WTC11 (cell line): ENCODE measurements at regions not wholly inside any gene's neighbourhood (a gene's known extent, or its start where the extent isn't known, plus 50 kb on each side); places are given as distances from the start of the nearest gene placed in this dataset.

Source experiments
- ATAC-seq: fragments of 200-7000 bp; cut with Tn5 transposase; 2 replicates; pipeline ENCODE4 v1.10.0; 2021; ENCODE audit warnings: mild to moderate bottlenecking, moderate library complexity
- CTCF ChIA-PET: fragments of 300-600 bp; sonication (Branson Sonifier 250); formaldehyde crosslinking; loops from one replicate; lab custom pipeline; 2021; ENCODE audit warnings: antibody characterized with exemption; lab: Charles Lee
- POLR2A ChIA-PET: fragments of 350-600 bp; sonication (Branson Sonifier 250); formaldehyde crosslinking; loops from one replicate; lab custom pipeline; 2021; ENCODE audit warnings: antibody characterized with exemption; lab: Charles Lee
- DNase-seq: peaks from one replicate; pipeline ENCODE4 v3.0.0; 2021; ENCODE audit warnings: low spot score
- H3K27ac Mint-ChIP-seq: 2 replicates; pipeline ENCODE4 v1.8.0; 2021; ENCODE audit warnings: mixed read lengths
- H3K27me3 Mint-ChIP-seq: 2 replicates; pipeline ENCODE4 v1.8.0; 2021; ENCODE audit warnings: low read depth, mild to moderate bottlenecking, moderate library complexity, mixed read lengths
- H3K36me3 Mint-ChIP-seq: 2 replicates; pipeline ENCODE4 v1.8.0; 2021; ENCODE audit warnings: mixed read lengths
- H3K4me1 Mint-ChIP-seq: 2 replicates; pipeline ENCODE4 v1.8.0; 2022; ENCODE audit warnings: mixed read lengths
- H3K4me3 Mint-ChIP-seq: 2 replicates; pipeline ENCODE4 v1.8.0; 2021; ENCODE audit warnings: mild to moderate bottlenecking, moderate library complexity, mixed read lengths
- H3K9me3 Mint-ChIP-seq: 2 replicates; pipeline ENCODE4 v1.8.0; 2021; ENCODE audit warnings: mixed read lengths
- AR ChIP-seq: fragments of 250-450 bp; sonication (Bioruptor Pico); IDR thresholded peaks from 2 replicates; pipeline ENCODE4 v1.9.0; 2021; ENCODE audit warnings: mild to moderate bottlenecking
- ARID4B ChIP-seq: sonication (generic); formaldehyde crosslinking; IDR thresholded peaks from 2 replicates; pipeline ENCODE4 v1.8.0; 2023; ENCODE audit warnings: missing genetic modification reagents, mild to moderate bottlenecking, borderline replicate concordance
- CBFB ChIP-seq: sonication (generic); formaldehyde crosslinking; IDR thresholded peaks from 2 replicates; pipeline ENCODE4 v1.8.1; 2022; ENCODE audit warnings: mild to moderate bottlenecking, low read depth, missing genetic modification reagents
- CDX4 ChIP-seq: fragments of 250-450 bp; sonication (Bioruptor Pico); IDR thresholded peaks from 2 replicates; pipeline ENCODE4 v1.9.0; 2021; ENCODE audit warnings: moderate library complexity, mild to moderate bottlenecking, inconsistent platforms, borderline replicate concordance
- E2F1 ChIP-seq: sonication (generic); formaldehyde crosslinking; IDR thresholded peaks from 2 replicates; pipeline ENCODE4 v1.8.0; 2022; ENCODE audit warnings: mild to moderate bottlenecking, missing genetic modification reagents
- ERG ChIP-seq: fragments of 250-450 bp; sonication (Bioruptor Pico); IDR thresholded peaks from 2 replicates; pipeline ENCODE4 v1.8.0; 2021; ENCODE audit warnings: mild to moderate bottlenecking
- ESRRA ChIP-seq: sonication (generic); formaldehyde crosslinking; IDR thresholded peaks from 2 replicates; pipeline ENCODE4 v1.8.1; 2022; ENCODE audit warnings: mild to moderate bottlenecking, missing genetic modification reagents, borderline replicate concordance
- GTF2I ChIP-seq: fragments of 250-450 bp; sonication (Bioruptor Pico); conservative IDR thresholded peaks from 2 replicates; pipeline ENCODE4 v1.4.0; 2021; ENCODE audit warnings: mild to moderate bottlenecking
- HMGA2 ChIP-seq: fragments of 250-450 bp; sonication (Bioruptor Pico); IDR thresholded peaks from 2 replicates; pipeline ENCODE4 v1.4.0; 2021; ENCODE audit warnings: mild to moderate bottlenecking, moderate library complexity
- MYBL2 ChIP-seq: sonication (generic); formaldehyde crosslinking; IDR thresholded peaks from 2 replicates; pipeline ENCODE4 v1.8.1; 2023; ENCODE audit warnings: mild to moderate bottlenecking, moderate library complexity, missing genetic modification reagents
- NR1H2 ChIP-seq: sonication (generic); formaldehyde crosslinking; IDR thresholded peaks from 2 replicates; pipeline ENCODE4 v1.9.0; 2021; ENCODE audit warnings: mild to moderate bottlenecking, moderate library complexity, missing genetic modification reagents
- USF2 ChIP-seq: sonication (generic); formaldehyde crosslinking; IDR thresholded peaks from 2 replicates; pipeline ENCODE4 v1.8.1; 2023; ENCODE audit warnings: mild to moderate bottlenecking, missing genetic modification reagents, moderate library complexity
- ZBTB21 ChIP-seq: sonication (generic); formaldehyde crosslinking; IDR thresholded peaks from 2 replicates; pipeline ENCODE4 v1.8.1; 2023; ENCODE audit warnings: mild to moderate bottlenecking, missing genetic modification reagents, borderline replicate concordance
- ZNF121 ChIP-seq: sonication (generic); formaldehyde crosslinking; IDR thresholded peaks from 2 replicates; pipeline ENCODE4 v1.8.0; 2023; ENCODE audit warnings: missing genetic modification reagents
- ZNF671 ChIP-seq: fragments of 250-450 bp; sonication (Bioruptor Pico); IDR thresholded peaks from 2 replicates; pipeline ENCODE4 v1.8.0; 2021; ENCODE audit warnings: mild to moderate bottlenecking

GRCh38 chr2:144936442-144936841 is 416.5 kb upstream of the ZEB2 start (continued):
- TF ChIP-seq ARID4B (CRISPR knock-in tag) (no peak), CDX4 (CRISPR knock-in tag) (no peak)

GRCh38 chr2:144935736-144936135 is 415.8 kb upstream of the ZEB2 start:
- Mint-ChIP-seq H3K4me1 (no peaks in the 10 kb centered on the region), H3K36me3 (no peaks in the 10 kb centered on the region), H3K9me3 (no peaks in the 10 kb centered on the region), H3K27me3 (no peaks in the 10 kb centered on the region)
- DNase-seq: no peak
- TF ChIP-seq ZNF121 (CRISPR knock-in tag) (no peak), AR (CRISPR knock-in tag) (no peak), CBFB (CRISPR knock-in tag) (no peak), ERG (no peak)
- TF ChIP-seq, all 79 proteins: peak for 0
- ChIA-PET CTCF (no interaction called here), POLR2A (no interaction called here)
- ATAC-seq: no peak
- H3K4me3 Mint-ChIP-seq: no peak overlapping the region
- no peak overlapping the region for H3K27ac Mint-ChIP-seq

GRCh38 chr2:144935191-144935590 is 415.3 kb upstream of the ZEB2 start:
- Mint-ChIP-seq H3K4me3 (no peak overlapping the region), H3K27ac (no peak overlapping the region), H3K9me3 (no peaks in the 10 kb centered on the region), H3K4me1 (no peaks in the 10 kb centered on the region), H3K27me3 (no peaks in the 10 kb centered on the region), H3K36me3 (no peaks in the 10 kb centered on the region)
- POLR2A ChIA-PET: no interaction called here
- no peak for TF ChIP-seq E2F1 (CRISPR knock-in tag)
- TF ChIP-seq USF2 (CRISPR knock-in tag): no peak
- TF ChIP-seq HMGA2: no peak
- TF ChIP-seq ZNF671 (CRISPR knock-in tag): no peak
- no peak for TF ChIP-seq ZBTB21 (CRISPR knock-in tag)
- TF ChIP-seq NR1H2: no peak
- no peak for TF ChIP-seq GTF2I (CRISPR knock-in tag)
- TF ChIP-seq ESRRA (CRISPR knock-in tag): no peak
- no peak for TF ChIP-seq MYBL2 (CRISPR knock-in tag)
- CTCF ChIA-PET: no interaction called here
- no peak for ATAC-seq
- DNase-seq: no peak
